Suprapubic skin (tissue), 4 donors: ENCODE measurements at regions not wholly inside any gene's neighbourhood (a gene's known extent, or its start where the extent isn't known, plus 50 kb on each side); places are given as distances from the start of the nearest gene placed in this dataset.

Source experiments
- POLR2A ChIP-seq, 2 donors: fragments of 450-650 bp; IDR thresholded peaks; one replicate each; pipeline ENCODE4 v1.6.1; 2017; ENCODE audit warnings: antibody characterized with exemption in 2 of 2, mild to moderate bottlenecking in 2 of 2, moderate library complexity in 2 of 2
- POLR2AphosphoS5 ChIP-seq, 3 donors: sonication (generic); formaldehyde crosslinking; IDR thresholded peaks; one replicate each; pipeline ENCODE4 v1.6.1; 2017; ENCODE audit warnings: antibody characterized with exemption in 3 of 3
- TF ChIP-seq, protein P1 (sequence below), 2 donors: fragments of 200-600 bp in 1 of 2; fragments of 450-650 bp in 1 of 2; sonication (generic) in 1 of 2; IDR thresholded peaks; one replicate each; pipeline ENCODE4 v1.5.1; 2016 to 2019; ENCODE audit warnings: antibody characterized with exemption in 2 of 2, mild to moderate bottlenecking in 1 of 2, moderate library complexity in 1 of 2

DNA sequence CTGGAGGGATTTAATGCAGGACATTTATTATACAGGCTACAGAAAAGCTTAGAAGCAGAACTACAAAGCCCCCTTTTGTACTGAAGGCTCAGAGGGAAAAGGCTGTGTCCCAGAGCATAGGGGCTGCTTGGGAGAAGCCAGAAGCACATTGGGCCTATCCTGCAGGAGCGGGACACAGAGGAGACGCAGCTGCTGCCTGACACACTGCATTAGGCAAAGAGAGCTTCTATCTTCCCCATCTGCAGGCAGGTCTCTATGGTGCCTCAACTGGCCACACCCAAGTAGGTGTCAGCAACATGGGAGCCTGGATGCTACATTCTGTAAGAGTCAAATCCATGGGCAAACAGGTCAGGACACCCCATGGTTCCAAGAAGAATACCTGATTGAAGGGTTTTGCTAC is 595.9 kb downstream of the AJAP1 start:
- TF ChIP-seq POLR2AphosphoS5 (IDR thresholded peaks at IDR 0.05) (no peak), POLR2A (IDR thresholded peaks at IDR 0.05) (no peak)
- TF ChIP-seq, protein P1, sequence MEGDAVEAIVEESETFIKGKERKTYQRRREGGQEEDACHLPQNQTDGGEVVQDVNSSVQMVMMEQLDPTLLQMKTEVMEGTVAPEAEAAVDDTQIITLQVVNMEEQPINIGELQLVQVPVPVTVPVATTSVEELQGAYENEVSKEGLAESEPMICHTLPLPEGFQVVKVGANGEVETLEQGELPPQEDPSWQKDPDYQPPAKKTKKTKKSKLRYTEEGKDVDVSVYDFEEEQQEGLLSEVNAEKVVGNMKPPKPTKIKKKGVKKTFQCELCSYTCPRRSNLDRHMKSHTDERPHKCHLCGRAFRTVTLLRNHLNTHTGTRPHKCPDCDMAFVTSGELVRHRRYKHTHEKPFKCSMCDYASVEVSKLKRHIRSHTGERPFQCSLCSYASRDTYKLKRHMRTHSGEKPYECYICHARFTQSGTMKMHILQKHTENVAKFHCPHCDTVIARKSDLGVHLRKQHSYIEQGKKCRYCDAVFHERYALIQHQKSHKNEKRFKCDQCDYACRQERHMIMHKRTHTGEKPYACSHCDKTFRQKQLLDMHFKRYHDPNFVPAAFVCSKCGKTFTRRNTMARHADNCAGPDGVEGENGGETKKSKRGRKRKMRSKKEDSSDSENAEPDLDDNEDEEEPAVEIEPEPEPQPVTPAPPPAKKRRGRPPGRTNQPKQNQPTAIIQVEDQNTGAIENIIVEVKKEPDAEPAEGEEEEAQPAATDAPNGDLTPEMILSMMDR (IDR thresholded peaks at IDR 0.05) = no peak
